ENCODE measurements at regions not wholly inside any gene's neighbourhood (a gene's known extent, or its start where the extent isn't known, plus 50 kb on each side); places are given as distances from the start of the nearest gene placed in this dataset.

DNA sequence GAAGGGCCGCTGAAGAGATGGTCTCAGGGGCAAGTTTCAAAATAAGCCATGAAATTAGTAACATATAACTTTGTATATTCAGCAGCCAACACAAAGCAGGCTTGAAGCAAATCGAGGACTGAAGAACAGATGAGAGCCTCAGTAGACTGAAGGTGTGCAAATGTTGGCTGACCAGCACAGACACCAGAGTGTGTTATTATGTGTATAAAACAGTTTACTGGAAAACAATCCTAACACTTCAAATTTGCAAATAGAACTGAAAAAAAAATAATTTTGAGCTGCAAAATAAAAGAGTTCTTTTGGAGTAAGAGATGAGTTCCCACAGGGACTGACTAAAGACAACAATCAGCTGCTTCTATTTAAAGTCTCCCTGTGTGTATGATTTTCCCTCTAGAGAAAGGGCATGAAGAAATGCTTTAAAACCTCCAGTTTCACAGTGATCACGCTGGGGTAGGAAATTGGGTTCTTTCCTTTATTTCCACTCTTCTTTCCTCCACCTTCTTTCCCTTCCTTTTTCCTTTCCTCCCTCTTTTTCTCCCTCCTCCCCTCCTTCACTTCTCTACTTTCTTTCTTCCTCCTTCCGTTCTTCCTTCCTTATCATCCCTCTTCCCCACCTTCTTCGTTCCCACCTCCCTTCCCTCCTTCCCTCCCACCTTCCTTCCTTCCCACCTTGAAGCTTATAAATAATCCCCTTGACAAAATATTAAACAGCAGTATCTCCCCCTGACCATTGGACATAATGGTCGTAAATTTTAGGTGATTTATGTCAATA, 383.9 kb upstream of the DCN start:
- FAIRE-seq (no peak), DNase-seq (ENCODE audit: insufficient read length, low spot score) (no peak)
- no peak for TF ChIP-seq CTCF (IDR thresholded peaks at IDR 0.05; ENCODE audit: insufficient read depth, missing control alignments)

- DNase-seq (ENCODE audit: insufficient read length, low spot score) (no peak), FAIRE-seq (no peak)
- TF ChIP-seq CTCF (IDR thresholded peaks at IDR 0.05; ENCODE audit: insufficient read depth, missing control alignments) = no peak
Observed at GRCh38 chr12:91565846-91566245, 383.2 kb upstream of the DCN start.

GRCh38 chr12:91565246-91565645, 382.6 kb upstream of the DCN start:
- TF ChIP-seq CTCF (IDR thresholded peaks at IDR 0.05; ENCODE audit: insufficient read depth, missing control alignments) = no peak
- FAIRE-seq = no peak

DNA sequence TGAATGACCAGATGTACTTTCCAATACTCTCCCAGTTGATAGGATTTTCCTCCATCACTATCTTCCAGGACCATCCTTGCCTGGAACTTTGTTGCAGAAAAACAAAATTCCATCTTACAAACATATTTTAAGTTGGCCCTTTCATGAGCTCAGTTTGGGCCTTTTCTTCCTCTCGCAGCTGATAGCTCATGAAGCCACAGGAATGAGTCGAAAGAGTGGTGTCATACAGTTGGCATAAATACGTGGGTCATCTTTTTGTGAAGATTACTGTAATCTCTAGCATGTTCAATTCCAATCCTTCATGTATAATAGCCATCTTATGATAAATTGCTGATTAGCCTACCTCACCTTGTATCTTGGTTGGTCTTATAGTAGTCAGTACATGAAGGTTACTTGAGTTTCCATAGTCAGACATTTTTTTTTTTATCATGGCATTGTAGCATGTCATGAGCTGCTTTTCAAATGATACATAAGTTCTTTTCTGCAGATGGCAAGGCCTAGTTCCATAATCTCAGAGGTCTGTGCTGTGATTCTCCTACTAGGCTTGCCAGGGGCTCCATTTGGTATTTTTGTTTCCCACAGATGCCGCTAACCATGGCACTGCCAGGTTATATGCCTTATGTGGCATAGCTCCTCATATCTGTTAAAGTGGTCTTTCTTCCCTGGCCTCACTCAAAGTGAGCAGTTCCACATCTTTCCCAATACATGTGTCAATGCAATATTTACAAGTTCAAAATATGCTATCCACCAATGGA, 380.6 kb upstream of the DCN start:
- DNase-seq (ENCODE audit: insufficient read length, low spot score) (no peak), FAIRE-seq (no peak)
- no peak for TF ChIP-seq CTCF (IDR thresholded peaks at IDR 0.05; ENCODE audit: insufficient read depth, missing control alignments)

More at GRCh38 chr12:91565246-91565645, 382.6 kb upstream of the DCN start:
- DNase-seq (ENCODE audit: insufficient read length, low spot score) = no peak

- no peak for TF ChIP-seq CTCF (IDR thresholded peaks at IDR 0.05; ENCODE audit: insufficient read depth, missing control alignments)
- no peak for FAIRE-seq
- DNase-seq (ENCODE audit: insufficient read length, low spot score) = no peak
Observed at GRCh38 chr12:91562476-91562875, 379.9 kb upstream of the DCN start.

- DNase-seq (ENCODE audit: insufficient read length, low spot score) (no peak), FAIRE-seq (no peak)
- TF ChIP-seq CTCF (IDR thresholded peaks at IDR 0.05; ENCODE audit: insufficient read depth, missing control alignments) = no peak
Observed at GRCh38 chr12:91561958-91562325, 379.3 kb upstream of the DCN start.

All from D721Med (cell line).